T-helper 1 cell (primary cell): ENCODE measurements at regions not wholly inside any gene's neighbourhood (a gene's known extent, or its start where the extent isn't known, plus 50 kb on each side); places are given as distances from the start of the nearest gene placed in this dataset.

Experiments
- DNase-seq, 5 donors: peaks; one replicate each; pipeline ENCODE4 v3.0.0-alpha.2; 2012 to 2020

- no peak for DNase-seq
Observed at GRCh38 chr6:1257778-1258177, 54.1 kb upstream of the FOXQ1 start.

- DNase-seq, result no peak
Observed at GRCh38 chr6:1256435-1257008, 55.4 kb upstream of the FOXQ1 start.

DNA sequence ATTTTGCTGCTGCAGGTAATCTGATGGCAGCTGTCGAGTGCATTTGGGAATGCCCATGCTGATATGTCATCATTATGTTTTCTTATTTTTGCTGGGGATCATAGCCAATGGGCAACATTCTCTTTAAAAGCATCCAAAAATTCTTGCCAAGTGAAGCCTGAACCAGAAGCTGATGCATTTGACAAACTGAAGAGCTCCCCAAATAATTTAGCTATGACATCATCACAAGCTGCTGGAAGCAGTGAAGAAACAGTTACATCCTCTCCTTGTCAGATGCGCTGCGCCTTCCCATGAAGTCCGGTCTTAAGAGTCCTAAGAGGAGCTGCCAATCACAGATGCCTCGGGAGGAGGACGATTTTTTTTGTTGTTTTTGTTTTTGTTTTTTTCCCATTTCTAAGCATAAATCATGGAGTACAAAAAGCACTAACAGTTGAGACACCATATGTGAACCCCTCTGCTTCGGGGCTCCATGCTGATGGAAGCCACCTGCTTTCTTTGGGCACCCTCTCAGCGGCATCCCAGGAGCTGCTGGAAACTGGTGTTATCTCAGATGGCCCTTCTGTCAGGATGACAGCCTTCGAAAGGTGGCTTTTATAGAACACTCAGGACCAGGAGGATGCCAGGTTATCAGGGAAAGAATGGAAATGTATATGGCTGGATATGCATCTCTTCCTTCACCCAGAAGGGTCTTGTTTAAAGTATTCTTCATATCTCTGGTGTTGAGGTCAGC, 56.1 kb upstream of the FOXQ1 start:
- DNase-seq, result no peak

- DNase-seq, result no peak
Observed at GRCh38 chr6:1254326-1254725, 57.6 kb upstream of the FOXQ1 start.

- no peak for DNase-seq
Observed at GRCh38 chr6:1253816-1254215, 58.1 kb upstream of the FOXQ1 start.

- no peak for DNase-seq
Observed at GRCh38 chr6:1251198-1252155, 60.4 kb upstream of the FOXQ1 start.

DNA sequence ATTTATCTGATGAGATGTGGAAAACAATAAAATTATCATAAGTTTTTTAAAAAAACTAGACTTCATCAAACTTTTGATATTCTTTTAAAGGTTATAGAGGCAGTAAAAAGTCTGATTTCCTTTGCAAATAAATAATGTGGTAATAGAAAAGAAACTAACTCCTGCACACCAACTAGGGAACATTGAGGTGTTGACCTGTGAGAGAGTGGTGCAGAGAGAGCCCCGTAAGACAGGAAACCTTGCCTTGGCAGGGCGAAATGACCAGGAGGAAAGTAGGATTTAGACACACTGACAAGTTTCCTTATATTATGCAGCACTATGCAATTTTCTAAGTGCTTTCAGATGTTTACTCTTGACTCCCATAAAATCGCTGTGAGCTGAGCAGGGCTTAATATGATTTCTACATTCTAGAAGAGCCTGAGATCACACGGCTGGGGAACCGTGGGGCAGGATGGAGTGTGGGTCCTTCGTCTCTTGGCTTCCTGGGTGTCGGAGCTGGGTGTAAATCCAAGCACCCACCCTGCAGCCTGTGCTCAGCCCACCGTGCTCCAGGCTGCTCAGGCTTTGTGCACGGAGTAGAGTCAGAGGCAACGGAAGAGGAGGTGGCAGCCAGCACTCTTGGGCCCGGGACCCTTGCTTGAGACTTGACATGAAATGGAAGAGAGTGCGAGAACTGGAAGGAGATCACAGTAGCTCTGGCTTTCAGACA, 61.3 kb upstream of the FOXQ1 start:
- no peak for DNase-seq

GRCh38 chr6:1247894-1248293, 64.0 kb upstream of the FOXQ1 start:
- DNase-seq, result no peak

- DNase-seq, result no peak
Observed at GRCh38 chr6:1247056-1247455, 64.8 kb upstream of the FOXQ1 start.

DNA sequence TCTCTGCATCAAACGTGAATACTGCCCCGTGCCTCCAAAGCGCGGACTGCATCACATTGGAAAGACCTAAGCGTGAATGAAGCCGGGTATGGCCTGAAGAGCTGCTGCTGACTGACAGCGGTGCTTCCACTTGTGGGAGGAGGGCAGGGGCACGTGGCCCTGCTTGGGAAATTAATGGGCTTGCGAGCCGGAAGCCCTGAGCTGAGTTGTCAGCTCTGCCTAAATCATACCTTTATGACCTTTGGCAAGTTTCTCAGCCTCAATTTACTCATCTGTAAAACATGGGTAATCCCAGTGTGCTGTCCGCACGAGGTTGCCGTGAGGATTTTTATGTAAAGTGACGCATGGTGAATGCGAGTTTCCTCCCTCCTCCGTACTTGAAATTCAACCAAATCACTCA, 67.0 kb upstream of the FOXQ1 start:
- no peak for DNase-seq

DNA sequence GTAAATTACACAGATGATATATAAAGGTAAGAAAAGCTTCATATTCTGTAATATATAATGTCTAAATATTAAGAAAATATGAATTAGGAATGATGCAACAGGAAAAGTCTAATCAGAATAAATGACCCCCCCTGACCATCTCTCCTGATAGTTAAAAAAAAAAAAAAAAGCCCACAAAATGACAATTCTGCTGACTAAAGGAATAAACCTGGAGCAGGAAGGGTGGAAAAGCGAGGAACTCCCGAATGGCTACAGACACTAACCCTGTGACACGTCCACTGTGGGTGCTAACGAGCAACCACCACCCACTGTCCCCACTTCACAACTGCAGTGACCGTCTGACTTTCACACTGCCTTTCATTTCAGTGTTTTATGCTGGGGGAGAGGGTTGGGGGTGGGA, 67.6 kb upstream of the FOXQ1 start:
- no peak for DNase-seq

- DNase-seq, result no peak
Observed at GRCh38 chr6:1242446-1242845, 69.5 kb upstream of the FOXQ1 start.

- no peak for DNase-seq
Observed at GRCh38 chr6:1242021-1242420, 69.9 kb upstream of the FOXQ1 start.

- no peak for DNase-seq
Observed at GRCh38 chr6:1240766-1241318, 71.1 kb upstream of the FOXQ1 start.

GRCh38 chr6:1239805-1240204, 72.1 kb upstream of the FOXQ1 start:
- no peak for DNase-seq

- no peak for DNase-seq
Observed at GRCh38 chr6:1238040-1238439, 73.9 kb upstream of the FOXQ1 start.

GRCh38 chr6:1237636-1238035, 74.3 kb upstream of the FOXQ1 start:
- DNase-seq, result no peak

DNA sequence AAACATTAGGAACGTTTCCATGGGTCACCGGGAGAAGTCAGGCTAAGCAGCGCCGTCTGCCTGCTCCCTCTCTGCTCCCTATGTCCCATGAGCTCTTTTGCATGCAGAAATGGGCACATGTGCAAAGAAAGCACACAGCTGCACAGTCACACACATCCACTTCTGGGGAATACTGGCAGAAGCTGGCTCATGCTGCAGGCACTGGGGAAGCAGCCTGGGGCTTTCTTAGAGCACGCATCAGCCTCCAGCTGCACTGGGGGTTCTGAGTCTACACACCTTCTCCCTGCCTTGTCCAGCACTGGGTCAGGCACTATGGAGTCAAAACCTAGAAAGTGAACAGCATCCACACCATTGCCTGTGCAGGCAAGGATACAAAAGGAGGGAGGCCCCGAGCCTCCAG, 76.1 kb upstream of the FOXQ1 start:
- no peak for DNase-seq

GRCh38 chr6:1233924-1234323, 78.0 kb upstream of the FOXQ1 start:
- DNase-seq, result no peak

DNA sequence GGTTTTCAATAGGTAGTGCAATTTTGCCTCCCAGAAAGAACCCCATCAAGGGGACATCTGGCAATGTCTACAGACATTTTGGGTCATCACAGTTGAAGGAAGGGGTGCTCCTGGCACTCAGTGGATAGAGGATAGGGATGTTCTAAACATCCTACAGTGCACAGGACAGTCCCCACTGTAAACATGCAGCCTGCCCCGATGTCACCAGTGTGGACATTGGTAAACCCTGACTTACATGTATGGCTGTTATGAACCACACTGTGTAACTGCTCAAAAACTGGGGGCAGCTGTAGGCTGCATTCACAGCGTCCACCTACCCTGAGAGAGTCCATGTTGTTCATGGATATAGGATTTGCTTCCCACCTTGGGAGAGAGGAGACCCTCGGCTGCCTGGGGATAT, 79.3 kb upstream of the FOXQ1 start:
- no peak for DNase-seq

DNA sequence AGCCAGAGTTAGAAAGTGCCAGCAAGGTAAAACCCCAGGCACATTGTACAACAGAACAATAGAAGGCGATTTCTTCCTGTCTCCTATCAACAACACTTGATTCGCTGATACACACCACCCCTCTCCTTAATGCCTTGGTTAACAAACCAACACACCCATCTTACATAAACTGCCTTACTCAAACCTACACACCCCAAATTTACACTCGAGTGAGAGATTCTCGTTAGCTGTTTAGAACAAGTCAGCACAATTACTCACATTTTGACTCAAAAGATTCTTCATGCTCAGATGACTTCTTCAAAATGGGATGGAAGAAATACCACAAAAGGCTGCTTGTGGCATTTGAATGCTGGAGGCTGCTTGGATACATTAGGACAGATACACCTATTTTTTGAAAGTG, 80.0 kb upstream of the FOXQ1 start:
- no peak for DNase-seq

DNA sequence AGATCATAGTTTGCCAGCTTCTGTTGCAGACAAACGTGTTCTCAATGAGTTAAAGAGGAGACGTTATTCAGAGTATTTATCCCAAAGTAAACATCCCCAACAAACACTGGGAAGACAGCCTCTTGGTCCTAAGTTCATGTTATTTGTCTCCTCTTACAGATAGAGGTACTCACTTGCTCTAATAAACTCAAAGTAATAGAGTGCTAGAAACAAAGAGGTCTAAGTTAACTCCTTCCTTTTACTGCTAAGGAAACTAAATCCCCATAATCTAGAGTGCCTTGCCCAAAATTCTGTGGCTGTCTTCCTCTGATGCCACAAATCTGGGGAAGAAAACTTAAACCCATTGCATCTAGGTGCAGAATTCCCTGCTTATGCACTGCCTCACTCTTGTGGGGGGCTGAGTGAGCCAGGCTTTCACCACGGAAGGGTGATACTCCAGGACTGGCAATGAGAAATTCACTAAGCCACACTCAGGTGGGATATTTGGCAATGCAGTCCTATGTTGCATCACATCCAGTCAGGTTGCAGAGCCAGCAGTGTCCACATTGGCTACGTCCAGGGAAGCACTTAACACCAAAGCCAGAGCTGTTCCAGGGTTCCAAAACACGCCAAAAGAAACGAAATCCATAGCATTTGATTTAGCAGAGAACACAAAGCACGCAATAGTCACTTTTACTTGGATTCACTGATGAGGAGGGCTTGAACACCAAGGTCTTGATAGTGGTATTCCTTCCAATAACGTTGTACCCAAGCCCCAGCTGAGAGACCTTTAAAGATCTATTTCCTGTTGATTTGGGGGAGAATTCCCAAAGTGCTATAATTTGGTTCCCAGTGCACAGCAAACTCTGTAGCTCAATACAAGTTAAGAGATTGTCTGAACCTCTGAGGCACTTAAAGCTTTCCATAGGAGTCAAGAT, 81.0 kb upstream of the FOXQ1 start:
- DNase-seq, result no peak
